ENCODE measurements at regions not wholly inside any gene's neighbourhood (a gene's known extent, or its start where the extent isn't known, plus 50 kb on each side); places are given as distances from the start of the nearest gene placed in this dataset.

- no peaks in the 10 kb centered on the region for H3K79me2 ChIP-seq (replicated peaks; ENCODE audit: insufficient read depth)
- no peaks in the 10 kb centered on the region for H3K36me3 Mint-ChIP-seq (ENCODE audit: low read depth)
- no peaks in the 10 kb centered on the region for H3K27me3 ChIP-seq (ENCODE audit: insufficient read depth)
- H4K20me1 ChIP-seq (replicated peaks; ENCODE audit: insufficient read depth): no peaks in the 10 kb centered on the region
- ATAC-seq: no peak
- H3K4me2 ChIP-seq: no peak overlapping the region
- no peak overlapping the region for H3K4me3 ChIP-seq
- no peak for DNase-seq (ENCODE audit: low spot score)
- H3K4me3 Mint-ChIP-seq: no peak overlapping the region
- H3K9me3 Mint-ChIP-seq: peaks cover 62% of the 10 kb centered on the region
- no peak overlapping the region for H3K27ac Mint-ChIP-seq
- H3K27ac ChIP-seq (ENCODE audit: low read depth): no peak overlapping the region
- no peaks in the 10 kb centered on the region for H3K9me2 ChIP-seq (ENCODE audit: insufficient read depth)
- no peaks in the 10 kb centered on the region for H3K4me1 Mint-ChIP-seq
- no peak overlapping the region for H2AFZ ChIP-seq
- H3K27me3 Mint-ChIP-seq (ENCODE audit: insufficient read depth, low read depth, poor library complexity): peaks cover 2% of the 10 kb centered on the region
- H3K36me3 ChIP-seq (ENCODE audit: insufficient read depth): no peaks in the 10 kb centered on the region
- TF ChIP-seq ZNF331 (CRISPR knock-in tag; IDR thresholded peaks at IDR 0.05; ENCODE audit: low read depth) (no peak), JUNB (IDR thresholded peaks at IDR 0.05; ENCODE audit: unreplicated experiment) (no peak), STAT1 (IDR thresholded peaks at IDR 0.05; ENCODE audit: unreplicated experiment) (no peak), ZNF114 (CRISPR knock-in tag; IDR thresholded peaks at IDR 0.05) (no peak), NANOG (IDR thresholded peaks at IDR 0.05; ENCODE audit: borderline replicate concordance) (no peak), POLR2AphosphoS5 (IDR thresholded peaks at IDR 0.05; ENCODE audit: low read depth) (no peak), EZH2phosphoT487 (IDR thresholded peaks at IDR 0.05; ENCODE audit: unreplicated experiment) (no peak), EZH2 (IDR thresholded peaks at IDR 0.05; ENCODE audit: low read depth, unreplicated experiment) (no peak), CREB1 (CRISPR knock-in tag; IDR thresholded peaks at IDR 0.05; ENCODE audit: low read depth) (no peak)
- TF ChIP-seq, protein P1, sequence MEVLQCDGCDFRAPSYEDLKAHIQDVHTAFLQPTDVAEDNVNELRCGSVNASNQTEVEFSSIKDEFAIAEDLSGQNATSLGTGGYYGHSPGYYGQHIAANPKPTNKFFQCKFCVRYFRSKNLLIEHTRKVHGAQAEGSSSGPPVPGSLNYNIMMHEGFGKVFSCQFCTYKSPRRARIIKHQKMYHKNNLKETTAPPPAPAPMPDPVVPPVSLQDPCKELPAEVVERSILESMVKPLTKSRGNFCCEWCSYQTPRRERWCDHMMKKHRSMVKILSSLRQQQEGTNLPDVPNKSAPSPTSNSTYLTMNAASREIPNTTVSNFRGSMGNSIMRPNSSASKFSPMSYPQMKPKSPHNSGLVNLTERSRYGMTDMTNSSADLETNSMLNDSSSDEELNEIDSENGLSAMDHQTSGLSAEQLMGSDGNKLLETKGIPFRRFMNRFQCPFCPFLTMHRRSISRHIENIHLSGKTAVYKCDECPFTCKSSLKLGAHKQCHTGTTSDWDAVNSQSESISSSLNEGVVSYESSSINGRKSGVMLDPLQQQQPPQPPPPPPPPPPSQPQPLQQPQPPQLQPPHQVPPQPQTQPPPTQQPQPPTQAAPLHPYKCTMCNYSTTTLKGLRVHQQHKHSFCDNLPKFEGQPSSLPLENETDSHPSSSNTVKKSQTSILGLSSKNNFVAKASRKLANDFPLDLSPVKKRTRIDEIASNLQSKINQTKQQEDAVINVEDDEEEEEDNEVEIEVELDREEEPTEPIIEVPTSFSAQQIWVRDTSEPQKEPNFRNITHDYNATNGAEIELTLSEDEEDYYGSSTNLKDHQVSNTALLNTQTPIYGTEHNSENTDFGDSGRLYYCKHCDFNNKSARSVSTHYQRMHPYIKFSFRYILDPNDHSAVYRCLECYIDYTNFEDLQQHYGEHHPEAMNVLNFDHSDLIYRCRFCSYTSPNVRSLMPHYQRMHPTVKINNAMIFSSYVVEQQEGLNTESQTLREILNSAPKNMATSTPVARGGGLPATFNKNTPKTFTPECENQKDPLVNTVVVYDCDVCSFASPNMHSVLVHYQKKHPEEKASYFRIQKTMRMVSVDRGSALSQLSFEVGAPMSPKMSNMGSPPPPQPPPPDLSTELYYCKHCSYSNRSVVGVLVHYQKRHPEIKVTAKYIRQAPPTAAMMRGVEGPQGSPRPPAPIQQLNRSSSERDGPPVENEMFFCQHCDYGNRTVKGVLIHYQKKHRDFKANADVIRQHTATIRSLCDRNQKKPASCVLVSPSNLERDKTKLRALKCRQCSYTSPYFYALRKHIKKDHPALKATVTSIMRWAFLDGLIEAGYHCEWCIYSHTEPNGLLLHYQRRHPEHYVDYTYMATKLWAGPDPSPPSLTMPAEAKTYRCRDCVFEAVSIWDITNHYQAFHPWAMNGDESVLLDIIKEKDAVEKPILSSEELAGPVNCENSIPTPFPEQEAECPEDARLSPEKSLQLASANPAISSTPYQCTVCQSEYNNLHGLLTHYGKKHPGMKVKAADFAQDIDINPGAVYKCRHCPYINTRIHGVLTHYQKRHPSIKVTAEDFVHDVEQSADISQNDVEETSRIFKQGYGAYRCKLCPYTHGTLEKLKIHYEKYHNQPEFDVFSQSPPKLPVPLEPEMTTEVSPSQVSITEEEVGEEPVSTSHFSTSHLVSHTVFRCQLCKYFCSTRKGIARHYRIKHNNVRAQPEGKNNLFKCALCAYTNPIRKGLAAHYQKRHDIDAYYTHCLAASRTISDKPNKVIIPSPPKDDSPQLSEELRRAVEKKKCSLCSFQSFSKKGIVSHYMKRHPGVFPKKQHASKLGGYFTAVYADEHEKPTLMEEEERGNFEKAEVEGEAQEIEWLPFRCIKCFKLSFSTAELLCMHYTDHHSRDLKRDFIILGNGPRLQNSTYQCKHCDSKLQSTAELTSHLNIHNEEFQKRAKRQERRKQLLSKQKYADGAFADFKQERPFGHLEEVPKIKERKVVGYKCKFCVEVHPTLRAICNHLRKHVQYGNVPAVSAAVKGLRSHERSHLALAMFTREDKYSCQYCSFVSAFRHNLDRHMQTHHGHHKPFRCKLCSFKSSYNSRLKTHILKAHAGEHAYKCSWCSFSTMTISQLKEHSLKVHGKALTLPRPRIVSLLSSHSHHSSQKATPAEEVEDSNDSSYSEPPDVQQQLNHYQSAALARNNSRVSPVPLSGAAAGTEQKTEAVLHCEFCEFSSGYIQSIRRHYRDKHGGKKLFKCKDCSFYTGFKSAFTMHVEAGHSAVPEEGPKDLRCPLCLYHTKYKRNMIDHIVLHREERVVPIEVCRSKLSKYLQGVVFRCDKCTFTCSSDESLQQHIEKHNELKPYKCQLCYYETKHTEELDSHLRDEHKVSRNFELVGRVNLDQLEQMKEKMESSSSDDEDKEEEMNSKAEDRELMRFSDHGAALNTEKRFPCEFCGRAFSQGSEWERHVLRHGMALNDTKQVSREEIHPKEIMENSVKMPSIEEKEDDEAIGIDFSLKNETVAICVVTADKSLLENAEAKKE (CRISPR knock-in tag; IDR thresholded peaks at IDR 0.05): no peak
- TF ChIP-seq, protein P2, sequence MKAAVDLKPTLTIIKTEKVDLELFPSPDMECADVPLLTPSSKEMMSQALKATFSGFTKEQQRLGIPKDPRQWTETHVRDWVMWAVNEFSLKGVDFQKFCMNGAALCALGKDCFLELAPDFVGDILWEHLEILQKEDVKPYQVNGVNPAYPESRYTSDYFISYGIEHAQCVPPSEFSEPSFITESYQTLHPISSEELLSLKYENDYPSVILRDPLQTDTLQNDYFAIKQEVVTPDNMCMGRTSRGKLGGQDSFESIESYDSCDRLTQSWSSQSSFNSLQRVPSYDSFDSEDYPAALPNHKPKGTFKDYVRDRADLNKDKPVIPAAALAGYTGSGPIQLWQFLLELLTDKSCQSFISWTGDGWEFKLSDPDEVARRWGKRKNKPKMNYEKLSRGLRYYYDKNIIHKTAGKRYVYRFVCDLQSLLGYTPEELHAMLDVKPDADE (IDR thresholded peaks at IDR 0.05): no peak
- TF ChIP-seq, protein P3, sequence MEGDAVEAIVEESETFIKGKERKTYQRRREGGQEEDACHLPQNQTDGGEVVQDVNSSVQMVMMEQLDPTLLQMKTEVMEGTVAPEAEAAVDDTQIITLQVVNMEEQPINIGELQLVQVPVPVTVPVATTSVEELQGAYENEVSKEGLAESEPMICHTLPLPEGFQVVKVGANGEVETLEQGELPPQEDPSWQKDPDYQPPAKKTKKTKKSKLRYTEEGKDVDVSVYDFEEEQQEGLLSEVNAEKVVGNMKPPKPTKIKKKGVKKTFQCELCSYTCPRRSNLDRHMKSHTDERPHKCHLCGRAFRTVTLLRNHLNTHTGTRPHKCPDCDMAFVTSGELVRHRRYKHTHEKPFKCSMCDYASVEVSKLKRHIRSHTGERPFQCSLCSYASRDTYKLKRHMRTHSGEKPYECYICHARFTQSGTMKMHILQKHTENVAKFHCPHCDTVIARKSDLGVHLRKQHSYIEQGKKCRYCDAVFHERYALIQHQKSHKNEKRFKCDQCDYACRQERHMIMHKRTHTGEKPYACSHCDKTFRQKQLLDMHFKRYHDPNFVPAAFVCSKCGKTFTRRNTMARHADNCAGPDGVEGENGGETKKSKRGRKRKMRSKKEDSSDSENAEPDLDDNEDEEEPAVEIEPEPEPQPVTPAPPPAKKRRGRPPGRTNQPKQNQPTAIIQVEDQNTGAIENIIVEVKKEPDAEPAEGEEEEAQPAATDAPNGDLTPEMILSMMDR (conservative IDR thresholded peaks at IDR 0.05; ENCODE audit: low read depth in 2 of 2): no peak
- TF ChIP-seq, protein P4, sequence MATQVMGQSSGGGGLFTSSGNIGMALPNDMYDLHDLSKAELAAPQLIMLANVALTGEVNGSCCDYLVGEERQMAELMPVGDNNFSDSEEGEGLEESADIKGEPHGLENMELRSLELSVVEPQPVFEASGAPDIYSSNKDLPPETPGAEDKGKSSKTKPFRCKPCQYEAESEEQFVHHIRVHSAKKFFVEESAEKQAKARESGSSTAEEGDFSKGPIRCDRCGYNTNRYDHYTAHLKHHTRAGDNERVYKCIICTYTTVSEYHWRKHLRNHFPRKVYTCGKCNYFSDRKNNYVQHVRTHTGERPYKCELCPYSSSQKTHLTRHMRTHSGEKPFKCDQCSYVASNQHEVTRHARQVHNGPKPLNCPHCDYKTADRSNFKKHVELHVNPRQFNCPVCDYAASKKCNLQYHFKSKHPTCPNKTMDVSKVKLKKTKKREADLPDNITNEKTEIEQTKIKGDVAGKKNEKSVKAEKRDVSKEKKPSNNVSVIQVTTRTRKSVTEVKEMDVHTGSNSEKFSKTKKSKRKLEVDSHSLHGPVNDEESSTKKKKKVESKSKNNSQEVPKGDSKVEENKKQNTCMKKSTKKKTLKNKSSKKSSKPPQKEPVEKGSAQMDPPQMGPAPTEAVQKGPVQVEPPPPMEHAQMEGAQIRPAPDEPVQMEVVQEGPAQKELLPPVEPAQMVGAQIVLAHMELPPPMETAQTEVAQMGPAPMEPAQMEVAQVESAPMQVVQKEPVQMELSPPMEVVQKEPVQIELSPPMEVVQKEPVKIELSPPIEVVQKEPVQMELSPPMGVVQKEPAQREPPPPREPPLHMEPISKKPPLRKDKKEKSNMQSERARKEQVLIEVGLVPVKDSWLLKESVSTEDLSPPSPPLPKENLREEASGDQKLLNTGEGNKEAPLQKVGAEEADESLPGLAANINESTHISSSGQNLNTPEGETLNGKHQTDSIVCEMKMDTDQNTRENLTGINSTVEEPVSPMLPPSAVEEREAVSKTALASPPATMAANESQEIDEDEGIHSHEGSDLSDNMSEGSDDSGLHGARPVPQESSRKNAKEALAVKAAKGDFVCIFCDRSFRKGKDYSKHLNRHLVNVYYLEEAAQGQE (IDR thresholded peaks at IDR 0.05; ENCODE audit: unreplicated experiment): no peak
- no peaks in the 10 kb centered on the region for H3K4me1 ChIP-seq (ENCODE audit: insufficient read depth)
- no peaks in the 10 kb centered on the region for H3F3A ChIP-seq (replicated peaks; ENCODE audit: low read depth)
Observed at GRCh38 chr1:5333291-5333690, 658.9 kb downstream of the NPHP4 start.
